Neuronal stem cell (in vitro differentiated cells): ENCODE measurements at regions not wholly inside any gene's neighbourhood (a gene's known extent, or its start where the extent isn't known, plus 50 kb on each side); places are given as distances from the start of the nearest gene placed in this dataset.
"Not testable (repeated sequence)": the region's sequence is repeated elsewhere in the genome, so short reads cannot be mapped to it uniquely, and the experiment has no call there.

Experiments used
- DNase-seq: peaks from one replicate; pipeline ENCODE4 v3.0.0-alpha.2; 2013; ENCODE audit warnings: low spot score
- H2AFZ ChIP-seq: one replicate; pipeline ENCODE4 v1.6.1; 2013; ENCODE audit warnings: mild to moderate bottlenecking, low read length, inconsistent platforms
- H2AK5ac ChIP-seq: 2 replicates; pipeline ENCODE4 v1.6.1; 2013; ENCODE audit warnings: low read depth, mild to moderate bottlenecking, inconsistent platforms, low read length, moderate library complexity, mixed read lengths
- H2BK120ac ChIP-seq: 2 replicates; pipeline ENCODE4 v1.6.1; 2013; ENCODE audit warnings: low read depth, mild to moderate bottlenecking, inconsistent platforms, low read length, moderate library complexity, mixed read lengths
- H2BK12ac ChIP-seq: one replicate; pipeline ENCODE4 v1.6.1; 2013; ENCODE audit warnings: low read length, inconsistent platforms
- H2BK15ac ChIP-seq: 2 replicates; pipeline ENCODE4 v1.6.1; 2013; ENCODE audit warnings: mild to moderate bottlenecking, low read length, inconsistent platforms, mixed read lengths
- H2BK5ac ChIP-seq: one replicate; pipeline ENCODE4 v1.6.1; 2013; ENCODE audit warnings: inconsistent platforms, mild to moderate bottlenecking, low read length, moderate library complexity
- H3K14ac ChIP-seq: one replicate; pipeline ENCODE4 v1.6.1; 2013; ENCODE audit warnings: low read length, inconsistent platforms
- H3K18ac ChIP-seq: 2 replicates; pipeline ENCODE4 v1.6.1; 2013; ENCODE audit warnings: low read length, inconsistent platforms
- H3K23ac ChIP-seq: 2 replicates; pipeline ENCODE4 v1.6.1; 2013; ENCODE audit warnings: low read depth, mild to moderate bottlenecking, mixed read lengths, low read length, inconsistent platforms; ENCODE audit not compliant: poor library complexity
- H3K27ac ChIP-seq: replicated peaks from 3 replicates; pipeline ENCODE4 v1.5.1; 2013; ENCODE audit warnings: low read length, inconsistent platforms
- H3K27me3 ChIP-seq, 3 experiments: 2 replicates each; pipeline ENCODE4 v1.6.1; 2013; ENCODE audit warnings: low read length in 3 of 3, mild to moderate bottlenecking in 2 of 3, inconsistent platforms in 1 of 3, low read depth in 1 of 3, mixed read lengths in 1 of 3, moderate library complexity in 1 of 3; ENCODE audit not compliant: control insufficient read depth in 3 of 3, insufficient read depth in 3 of 3
- H3K36me3 ChIP-seq, 2 donors: replicated peaks in 1 of 2; 2 replicates each; pipeline ENCODE4 v1.6.1; 2013; ENCODE audit warnings: low read length in 2 of 2; ENCODE audit not compliant: control insufficient read depth in 2 of 2, insufficient read depth in 2 of 2
- H3K4ac ChIP-seq: 2 replicates; pipeline ENCODE4 v1.6.1; 2013; ENCODE audit warnings: inconsistent platforms, mild to moderate bottlenecking, low read length, moderate library complexity
- H3K4me1 ChIP-seq, 2 donors: 1 replicate in 1 of 2; 2 replicates in 1 of 2; pipeline ENCODE4 v1.6.1; 2013; ENCODE audit warnings: low read length in 2 of 2, low read depth in 1 of 2; ENCODE audit not compliant: control insufficient read depth in 2 of 2, insufficient read depth in 1 of 2
- H3K4me2 ChIP-seq: one replicate; pipeline ENCODE4 v1.6.1; 2013; ENCODE audit warnings: mild to moderate bottlenecking, low read length, inconsistent platforms; ENCODE audit not compliant: insufficient read depth, poor library complexity, severe bottlenecking
- H3K4me3 ChIP-seq, 2 donors: 2 replicates each; pipeline ENCODE4 v1.5.1; 2013; ENCODE audit warnings: low read length in 2 of 2, mild to moderate bottlenecking in 2 of 2, inconsistent platforms in 1 of 2, moderate library complexity in 1 of 2
- H3K79me1 ChIP-seq: one replicate; pipeline ENCODE4 v1.6.1; 2013; ENCODE audit warnings: low read depth, mild to moderate bottlenecking, inconsistent platforms, low read length, moderate library complexity
- H3K9ac ChIP-seq: one replicate; pipeline ENCODE4 v1.6.1; 2013; ENCODE audit warnings: mild to moderate bottlenecking, low read depth, low read length, inconsistent platforms; ENCODE audit not compliant: poor library complexity
- H3K9me3 ChIP-seq, 2 donors: replicated peaks in 1 of 2; 2 replicates each; pipeline versions ENCODE3 to v1.6.1; 2013; ENCODE audit warnings: low read length in 2 of 2, mild to moderate bottlenecking in 2 of 2, inconsistent platforms in 1 of 2, low read depth in 1 of 2, mixed read lengths in 1 of 2, moderate library complexity in 1 of 2; ENCODE audit not compliant: control insufficient read depth in 2 of 2, insufficient read depth in 1 of 2
- H4K8ac ChIP-seq: one replicate; pipeline ENCODE4 v1.6.1; 2013; ENCODE audit warnings: low read depth, mild to moderate bottlenecking, inconsistent platforms, low read length, moderate library complexity
- H4K91ac ChIP-seq: one replicate; pipeline ENCODE4 v1.6.1; 2013; ENCODE audit warnings: low read length, low read depth, mild to moderate bottlenecking, inconsistent platforms; ENCODE audit not compliant: poor library complexity
- WGBS, 2 donors: extraction: QIAGEN DNeasy Blood & Tissue Kit; methylation state at CpG; one replicate each; pipeline ENCODE4 v1.1.7; 2013; ENCODE audit warnings: missing lambda C conversion rate in 2 of 2, mixed read lengths in 1 of 2; ENCODE audit not compliant: insufficient read length in 2 of 2, insufficient replicate concordance in 1 of 2; ENCODE audit errors: extremely low coverage in 2 of 2; 5-methylcytosine and 5-hydroxymethylcytosine counted together

- no peak overlapping the region for H4K8ac ChIP-seq
- H3K23ac ChIP-seq: no peak overlapping the region
- no peak overlapping the region for H2AK5ac ChIP-seq
- no peak overlapping the region for H4K91ac ChIP-seq
- no peaks in the 10 kb centered on the region for H3K9me3 ChIP-seq
- H3K4me3 ChIP-seq: no peak overlapping the region
- no peak overlapping the region for H2BK120ac ChIP-seq
- no peaks in the 10 kb centered on the region for H3K36me3 ChIP-seq
- H3K4ac ChIP-seq: no peak overlapping the region
- no peak overlapping the region for H2BK5ac ChIP-seq
- no peak overlapping the region for H2BK12ac ChIP-seq
- no peak overlapping the region for H3K4me2 ChIP-seq
- no peak overlapping the region for H2AFZ ChIP-seq
- peaks cover 0 to 4% (median 0%) of the 10 kb centered on the region in 3 experiments for H3K27me3 ChIP-seq
- H3K18ac ChIP-seq: no peak overlapping the region
- no peak overlapping the region for H3K9ac ChIP-seq
- H3K4me1 ChIP-seq: peaks cover 0 to 5% of the 10 kb centered on the region in 2 donors
- WGBS, 2 donors: no CpG with 5 or more reads among the region's 3 CpGs
- H3K14ac ChIP-seq: no peak overlapping the region
- DNase-seq: no peak
- H2BK15ac ChIP-seq: no peak overlapping the region
- no peaks in the 10 kb centered on the region for H3K79me1 ChIP-seq
- H3K27ac ChIP-seq: no peak overlapping the region
These were observed 94.1 kb upstream of the BANK1 start for GRCh38 chr4:101696276-101697010.

GRCh38 chr4:101695176-101695575, 95.4 kb upstream of the BANK1 start:
- DNase-seq: no peak

GRCh38 chr4:101694403-101694802, 96.1 kb upstream of the BANK1 start:
- H3K18ac ChIP-seq, H3K4me2 ChIP-seq, H3K4me1 ChIP-seq, H3K4me3 ChIP-seq, H3K27ac ChIP-seq, H3K9me3 ChIP-seq, H2AFZ ChIP-seq, H3K14ac ChIP-seq, H2BK12ac ChIP-seq, H2BK5ac ChIP-seq, H3K23ac ChIP-seq, DNase-seq, H3K4ac ChIP-seq, H3K79me1 ChIP-seq, H4K91ac ChIP-seq, H3K9ac ChIP-seq, H2BK120ac ChIP-seq, H2AK5ac ChIP-seq, H3K27me3 ChIP-seq, H4K8ac ChIP-seq, H3K36me3 ChIP-seq, H2BK15ac ChIP-seq: not testable (repeated sequence)
- WGBS, 2 donors: no CpG with 5 or more reads among the region's 5 CpGs

More at GRCh38 chr4:101695176-101695575, 95.4 kb upstream of the BANK1 start:
- H2BK5ac ChIP-seq: no peak overlapping the region
- no peak overlapping the region for H4K91ac ChIP-seq
- no peak overlapping the region for H3K23ac ChIP-seq
- no peak overlapping the region for H2BK15ac ChIP-seq
- no peak overlapping the region for H2BK12ac ChIP-seq
- H3K4me2 ChIP-seq: no peak overlapping the region
- H3K27ac ChIP-seq: no peak overlapping the region
- H3K4me1 ChIP-seq: peaks cover 0 to 1% of the 10 kb centered on the region in 2 donors
- H4K8ac ChIP-seq: no peak overlapping the region
- no peak overlapping the region for H3K4me3 ChIP-seq
- peaks cover 0 to 4% (median 0%) of the 10 kb centered on the region in 3 experiments for H3K27me3 ChIP-seq
- no peak overlapping the region for H3K9ac ChIP-seq
- no peak overlapping the region for H2AK5ac ChIP-seq
- no peak overlapping the region for H2BK120ac ChIP-seq
- no peaks in the 10 kb centered on the region for H3K36me3 ChIP-seq
- H3K18ac ChIP-seq: no peak overlapping the region
- no peak overlapping the region for H2AFZ ChIP-seq
- no peaks in the 10 kb centered on the region for H3K79me1 ChIP-seq
- no peaks in the 10 kb centered on the region for H3K9me3 ChIP-seq
- H3K14ac ChIP-seq: no peak overlapping the region
- H3K4ac ChIP-seq: no peak overlapping the region

GRCh38 chr4:101693842-101694398, 96.6 kb upstream of the BANK1 start:
- WGBS, 2 donors: 100% methylated on average over 1 of the region's 6 CpGs; no CpG with 5 or more reads in 1 of the 2 donors
- Histone ChIP-seq H3K9ac (no peak overlapping the region), H3K9me3 (no peaks in the 10 kb centered on the region), H2BK15ac (no peak overlapping the region), H2BK12ac (no peak overlapping the region), H3K36me3 (no peaks in the 10 kb centered on the region), H3K27me3 (no peaks in the 10 kb centered on the region), H4K8ac (no peak overlapping the region), H3K4ac (no peak overlapping the region), H2AK5ac (no peak overlapping the region), H3K79me1 (no peaks in the 10 kb centered on the region), H4K91ac (no peak overlapping the region), H2BK5ac (no peak overlapping the region), H3K23ac (no peak overlapping the region), H3K27ac (no peak overlapping the region), H3K4me3 (no peak overlapping the region), H2BK120ac (no peak overlapping the region), H3K4me1 (peaks cover 0 to 1% of the 10 kb centered on the region in 2 donors), H3K4me2 (no peak overlapping the region), H3K14ac (no peak overlapping the region), H2AFZ (no peak overlapping the region), H3K18ac (no peak overlapping the region)
- DNase-seq: no peak
